ENCODE measurements at regions not wholly inside any gene's neighbourhood (a gene's known extent, or its start where the extent isn't known, plus 50 kb on each side); places are given as distances from the start of the nearest gene placed in this dataset.
"Not testable (repeated sequence)": the region's sequence is repeated elsewhere in the genome, so short reads cannot be mapped to it uniquely, and the experiment has no call there.

- DNase-seq = no peak
Observed at GRCh38 chr2:14756122-14756541, 123.6 kb downstream of the LRATD1 start.

GRCh38 chr2:14756981-14757657, 124.6 kb downstream of the LRATD1 start:
- peak; percentile 9 for DNase-seq

- DNase-seq = no peak
Observed at GRCh38 chr2:14759082-14759481, 126.6 kb downstream of the LRATD1 start.

GRCh38 chr2:14760169-14760568, 127.7 kb downstream of the LRATD1 start:
- DNase-seq = no peak

- DNase-seq = no peak
Observed at GRCh38 chr2:14761118-14761517, 128.6 kb downstream of the LRATD1 start.

GRCh38 chr2:14773696-14774095, 141.2 kb downstream of the LRATD1 start:
- DNase-seq = no peak

- no peak for DNase-seq
Observed at GRCh38 chr2:14774436-14774968, 142.0 kb downstream of the LRATD1 start.

- DNase-seq = no peak
Observed at GRCh38 chr2:14776216-14776615, 143.7 kb downstream of the LRATD1 start.

- no peak for DNase-seq
Observed at GRCh38 chr2:14778015-14778414, 145.5 kb downstream of the LRATD1 start.

GRCh38 chr2:14779252-14779651, 146.7 kb downstream of the LRATD1 start:
- no peak for DNase-seq

- DNase-seq = no peak
Observed at GRCh38 chr2:14781142-14781541, 148.6 kb downstream of the LRATD1 start.

GRCh38 chr2:14788814-14789213, 156.3 kb downstream of the LRATD1 start:
- not testable (repeated sequence) for DNase-seq

GRCh38 chr2:14790041-14790640, 157.6 kb downstream of the LRATD1 start:
- no peak for DNase-seq

- no peak for DNase-seq
Observed at GRCh38 chr2:14803994-14804393, 171.5 kb downstream of the LRATD1 start.

- no peak for DNase-seq
Observed at GRCh38 chr2:14804902-14805301, 172.4 kb downstream of the LRATD1 start.

GRCh38 chr2:14806613-14807012, 174.1 kb downstream of the LRATD1 start:
- DNase-seq = no peak

- DNase-seq = no peak
Observed at GRCh38 chr2:14815201-14815600, 182.7 kb downstream of the LRATD1 start.

- no peak for DNase-seq
Observed at GRCh38 chr2:14816069-14817060, 183.8 kb downstream of the LRATD1 start.

GRCh38 chr2:14817848-14818247, 185.3 kb downstream of the LRATD1 start:
- no peak for DNase-seq

GRCh38 chr2:14826518-14826917, 194.0 kb downstream of the LRATD1 start:
- no peak for DNase-seq

GRCh38 chr2:14827226-14828023, 194.9 kb downstream of the LRATD1 start:
- DNase-seq = no peak

GRCh38 chr2:14828223-14828622, 195.7 kb downstream of the LRATD1 start:
- peak; percentile 34 for DNase-seq

Measured in OCI-M1 (cell line).